CD1c-positive myeloid dendritic cell (primary cell): ENCODE measurements at regions not wholly inside any gene's neighbourhood (a gene's known extent, or its start where the extent isn't known, plus 50 kb on each side); places are given as distances from the start of the nearest gene placed in this dataset.
"Not testable (repeated sequence)": the region's sequence is repeated elsewhere in the genome, so short reads cannot be mapped to it uniquely, and the experiment has no call there.

Source experiments
- DNase-seq: peaks from one replicate; pipeline ENCODE4 v3.0.0-alpha.2; 2016; ENCODE audit errors: extremely low spot score

GRCh38 chr5:124030043-124030491 lies 518.1 kb downstream of the CSNK1G3 start:
- no peak for DNase-seq

- no peak for DNase-seq
Observed at GRCh38 chr5:124027441-124027840, 515.5 kb downstream of the CSNK1G3 start.

DNA sequence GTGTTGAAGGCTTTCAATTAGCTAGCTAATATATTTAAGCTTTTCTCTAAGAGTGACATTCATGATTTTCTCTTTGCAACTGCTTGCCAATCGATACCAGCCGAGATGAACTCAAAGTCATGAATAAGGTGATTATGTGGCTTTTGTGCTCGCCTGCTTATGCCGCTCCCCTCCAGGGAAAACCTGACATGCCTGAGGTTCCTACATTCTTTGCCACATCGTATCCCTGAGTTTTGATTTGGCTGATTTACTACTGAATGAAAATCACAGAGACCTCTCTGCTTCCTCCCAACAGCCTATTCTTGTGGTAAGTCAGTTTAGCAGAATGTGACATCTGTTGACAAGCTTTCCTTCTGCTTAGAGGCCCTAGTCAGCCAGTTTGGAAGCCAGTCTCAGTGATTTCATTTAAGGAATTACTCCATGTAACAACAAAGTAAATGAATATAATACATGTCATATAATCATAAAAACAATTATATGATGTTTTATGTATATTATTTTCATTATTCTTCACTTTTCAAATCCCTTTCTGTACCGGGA lies 513.4 kb downstream of the CSNK1G3 start:
- DNase-seq: no peak

GRCh38 chr5:124022966-124023365 lies 511.0 kb downstream of the CSNK1G3 start:
- DNase-seq: no peak

DNA sequence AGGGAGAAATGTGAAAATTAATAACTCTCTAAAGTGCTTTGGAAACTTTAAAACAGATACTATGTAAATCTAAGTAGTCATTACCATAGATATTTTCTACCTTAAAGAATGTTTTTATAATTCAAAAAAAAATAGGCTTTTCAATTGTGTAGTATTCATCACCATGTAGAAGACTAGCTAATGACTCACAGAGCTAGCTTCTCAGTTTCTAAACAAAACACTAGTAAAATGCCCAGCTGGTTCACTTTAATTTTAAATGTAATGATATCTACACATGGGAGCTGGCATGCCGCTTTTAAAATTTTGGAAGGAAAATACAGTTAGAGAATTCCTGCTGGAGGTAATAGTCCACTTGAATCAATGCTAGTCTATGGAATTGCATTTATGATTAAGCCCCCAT lies 509.8 kb downstream of the CSNK1G3 start:
- DNase-seq: no peak

- DNase-seq: no peak
Observed at GRCh38 chr5:124021066-124021641, 509.2 kb downstream of the CSNK1G3 start.

- not testable (repeated sequence) for DNase-seq
Observed at GRCh38 chr5:124017321-124017720, 505.3 kb downstream of the CSNK1G3 start.

DNA sequence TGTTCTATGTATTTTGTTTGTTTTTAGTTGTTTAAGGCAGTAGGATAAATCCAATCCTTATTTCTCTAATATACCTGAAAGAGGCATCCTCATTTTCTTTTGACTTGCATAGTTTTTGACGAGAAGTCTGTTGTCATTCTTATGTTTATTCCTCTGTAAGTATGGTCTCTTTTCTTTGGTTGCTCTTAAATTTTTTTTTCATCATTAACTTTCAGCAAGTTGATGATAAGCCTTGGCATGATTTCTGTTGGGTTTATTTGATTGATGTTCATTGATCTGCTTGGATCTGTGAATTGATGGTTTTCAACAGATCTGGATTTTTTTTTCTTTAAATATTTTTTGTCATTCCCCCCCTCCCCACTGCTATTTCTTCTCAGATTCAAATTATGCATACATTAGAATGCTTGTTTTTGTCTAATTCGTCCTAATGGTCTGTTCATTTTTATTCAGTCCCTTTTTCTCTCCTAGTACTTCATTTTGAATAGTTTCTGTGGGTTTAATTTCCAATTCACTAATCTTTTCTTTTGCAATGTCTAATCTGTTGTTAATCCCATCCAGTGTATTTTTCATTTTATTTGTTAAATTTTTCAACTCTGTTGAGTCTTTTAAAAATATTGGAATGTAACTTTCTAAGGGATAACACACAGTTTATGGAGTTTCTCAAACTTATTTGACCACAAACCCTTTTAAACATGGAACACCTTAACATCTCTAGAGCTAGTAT lies 495.9 kb downstream of the CSNK1G3 start:
- no peak for DNase-seq

DNA sequence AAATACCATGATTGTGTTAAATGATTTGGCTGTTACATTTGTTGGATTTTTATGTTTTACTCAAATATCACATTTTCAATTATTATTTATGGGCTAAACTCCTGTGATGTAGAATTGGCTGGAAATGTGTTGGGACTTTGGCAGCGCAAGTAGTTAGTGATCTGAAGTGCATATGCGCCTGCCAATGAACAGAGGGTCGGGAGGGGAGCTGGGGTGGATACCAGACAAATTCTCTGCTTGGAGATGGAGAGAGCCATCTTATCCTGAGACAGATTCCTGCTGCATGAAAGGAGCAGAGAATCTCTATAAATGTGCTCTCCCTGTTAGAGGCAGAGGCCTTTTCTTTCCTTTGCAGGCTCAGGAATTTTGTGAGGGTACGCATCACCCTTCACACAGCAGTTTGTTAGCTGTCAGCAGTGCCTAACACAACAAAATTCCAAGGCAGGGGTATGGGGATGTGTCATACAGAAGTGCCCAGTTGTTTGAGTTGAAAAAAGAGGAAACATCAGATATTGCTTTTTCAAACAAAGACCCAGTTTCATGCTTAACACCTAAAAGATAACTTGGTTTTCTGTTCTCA lies 489.1 kb downstream of the CSNK1G3 start:
- DNase-seq: no peak

DNA sequence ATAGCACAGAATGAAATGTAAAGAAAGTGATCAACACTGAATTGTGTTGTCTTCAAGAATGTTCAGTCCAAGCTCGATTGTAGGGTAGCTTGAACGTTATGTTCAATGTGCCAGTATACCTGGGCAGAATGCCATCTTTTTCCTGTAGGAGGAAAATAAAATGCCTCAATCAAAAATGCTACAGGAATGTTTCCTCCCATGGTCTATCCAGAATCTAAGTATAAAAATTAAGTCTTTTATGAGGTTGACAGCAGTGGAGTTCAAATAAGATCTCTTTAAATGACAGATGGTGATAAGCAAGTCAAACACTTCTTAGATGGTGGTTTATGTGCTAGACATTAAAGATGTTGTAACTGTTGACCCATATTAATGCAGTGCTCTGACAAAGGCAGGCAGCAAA lies 488.6 kb downstream of the CSNK1G3 start:
- no peak for DNase-seq

- DNase-seq: no peak
Observed at GRCh38 chr5:123997462-123998215, 485.7 kb downstream of the CSNK1G3 start.

DNA sequence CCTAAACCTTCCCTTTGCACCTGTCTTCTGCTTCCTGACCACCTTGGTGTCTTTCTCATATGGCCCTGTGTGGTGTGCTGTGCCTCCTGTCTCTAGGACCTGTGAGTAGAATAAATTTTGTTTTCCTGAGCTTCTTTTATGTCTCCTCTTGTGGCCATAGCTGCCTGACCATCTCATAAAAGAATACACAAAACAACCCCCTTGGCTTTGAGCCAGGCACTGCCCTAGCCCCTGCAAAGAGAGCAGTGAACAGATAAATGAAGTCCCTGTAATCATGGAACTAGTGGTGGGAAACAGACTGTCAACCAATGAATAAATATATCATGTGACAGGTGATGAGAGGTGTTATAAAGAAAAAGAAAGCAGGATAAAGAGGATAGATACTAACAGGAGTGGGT lies 485.1 kb downstream of the CSNK1G3 start:
- DNase-seq: no peak

DNA sequence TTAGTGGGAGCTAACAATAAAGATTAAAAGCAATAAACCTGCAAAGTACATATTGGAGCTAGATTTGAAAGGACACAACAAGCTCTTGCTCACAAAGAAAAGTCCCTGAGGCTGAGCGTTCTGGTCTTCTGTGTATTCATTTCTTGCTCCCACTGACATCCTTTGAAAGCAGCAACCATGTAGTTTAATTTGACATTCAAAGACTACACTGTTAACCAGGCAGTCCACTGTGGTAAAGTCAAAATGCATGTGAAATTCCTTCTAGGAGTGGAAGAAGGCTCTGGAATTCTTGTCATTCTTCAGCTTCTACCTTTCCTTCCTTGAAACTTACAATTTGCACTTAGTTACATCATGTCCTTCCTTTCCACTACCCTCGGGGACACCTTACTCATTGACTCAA lies 480.7 kb downstream of the CSNK1G3 start:
- DNase-seq: no peak

- DNase-seq: no peak
Observed at GRCh38 chr5:123987956-123988355, 476.0 kb downstream of the CSNK1G3 start.

- DNase-seq: no peak
Observed at GRCh38 chr5:123976379-123977033, 464.5 kb downstream of the CSNK1G3 start.

GRCh38 chr5:123975521-123975920 lies 463.5 kb downstream of the CSNK1G3 start:
- DNase-seq: not testable (repeated sequence)

GRCh38 chr5:123966781-123967180 lies 454.8 kb downstream of the CSNK1G3 start:
- no peak for DNase-seq

DNA sequence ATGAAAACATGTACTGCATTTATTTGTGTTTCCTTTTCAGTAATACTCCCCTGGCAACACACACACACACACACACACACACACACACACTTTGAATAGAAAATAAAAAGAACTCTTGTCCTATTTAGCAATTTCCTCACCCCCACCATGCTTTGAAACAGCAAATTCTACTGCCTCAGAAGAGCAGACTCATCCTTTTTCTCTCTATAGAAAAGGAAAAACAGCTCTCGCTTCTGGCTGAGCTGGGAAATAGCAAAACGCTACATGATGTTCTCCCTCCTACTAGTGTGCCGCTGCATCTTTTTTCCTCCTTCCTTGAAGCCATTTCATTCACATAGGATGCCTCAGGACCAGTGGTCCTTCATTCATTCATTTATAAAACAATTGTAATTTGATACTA lies 453.6 kb downstream of the CSNK1G3 start:
- no peak for DNase-seq

- DNase-seq: no peak
Observed at GRCh38 chr5:123964884-123965283, 452.9 kb downstream of the CSNK1G3 start.

DNA sequence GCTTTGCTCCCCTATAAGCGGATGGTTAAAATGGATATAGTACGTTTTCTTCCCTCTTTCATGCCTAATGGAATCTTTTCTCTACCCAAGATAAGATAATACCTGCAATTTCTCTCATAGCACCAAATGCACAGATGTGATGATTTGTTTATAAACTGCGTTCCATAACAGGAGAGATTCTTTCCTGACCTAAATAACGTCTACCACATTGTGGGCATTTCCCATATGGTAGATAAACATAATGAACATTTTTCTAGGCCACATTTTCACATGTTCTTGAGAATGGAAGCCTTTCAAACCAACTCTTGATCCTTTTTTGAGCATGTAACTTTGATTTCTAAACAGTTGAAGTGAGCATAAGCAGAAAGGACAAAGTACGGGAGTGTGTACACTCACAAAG lies 448.5 kb downstream of the CSNK1G3 start:
- DNase-seq: no peak

- DNase-seq: no peak
Observed at GRCh38 chr5:123951582-123951977, 439.6 kb downstream of the CSNK1G3 start.
